Gastrocnemius medialis (tissue), 4 donors: ENCODE measurements at regions not wholly inside any gene's neighbourhood (a gene's known extent, or its start where the extent isn't known, plus 50 kb on each side); places are given as distances from the start of the nearest gene placed in this dataset.

Experiments used
- POLR2A ChIP-seq, 2 donors: fragments of 450-650 bp; IDR thresholded peaks; one replicate each; pipeline ENCODE4 v1.6.1; 2017; ENCODE audit warnings: antibody characterized with exemption in 2 of 2, mild to moderate bottlenecking in 2 of 2, moderate library complexity in 2 of 2
- TF ChIP-seq, protein P1 (sequence below), 5 experiments: fragments of 450-650 bp in 3 of 5; fragments of 200-600 bp in 2 of 5; sonication (generic) in 2 of 5; IDR thresholded peaks in 4 of 5; conservative IDR thresholded peaks in 1 of 5; 1 replicate in 4 of 5; 2 replicates in 1 of 5; pipeline ENCODE4 v1.5.1; 2016 to 2019; ENCODE audit warnings: antibody characterized with exemption in 5 of 5, mild to moderate bottlenecking in 3 of 5, moderate library complexity in 3 of 5

DNA sequence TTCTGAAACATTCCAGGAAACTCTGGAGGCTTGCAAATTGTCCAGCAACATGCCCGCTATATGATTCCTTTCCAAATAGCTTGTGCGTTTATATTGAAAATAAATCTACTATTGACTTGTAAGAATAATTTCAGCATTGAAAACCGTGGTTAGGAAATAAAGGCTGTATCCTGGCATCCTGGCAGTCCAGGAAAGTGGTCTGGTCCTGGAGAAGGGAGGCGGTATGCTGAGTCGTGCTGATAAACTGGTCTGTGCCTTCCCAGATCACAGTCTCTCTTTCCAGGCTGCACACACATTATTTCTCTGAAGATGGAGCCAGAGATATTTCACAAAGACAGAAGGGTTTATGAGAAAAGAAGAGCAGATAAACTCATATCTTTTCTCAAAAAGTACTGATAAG, 350.1 kb upstream of the COBL start:
- TF ChIP-seq, protein P1, sequence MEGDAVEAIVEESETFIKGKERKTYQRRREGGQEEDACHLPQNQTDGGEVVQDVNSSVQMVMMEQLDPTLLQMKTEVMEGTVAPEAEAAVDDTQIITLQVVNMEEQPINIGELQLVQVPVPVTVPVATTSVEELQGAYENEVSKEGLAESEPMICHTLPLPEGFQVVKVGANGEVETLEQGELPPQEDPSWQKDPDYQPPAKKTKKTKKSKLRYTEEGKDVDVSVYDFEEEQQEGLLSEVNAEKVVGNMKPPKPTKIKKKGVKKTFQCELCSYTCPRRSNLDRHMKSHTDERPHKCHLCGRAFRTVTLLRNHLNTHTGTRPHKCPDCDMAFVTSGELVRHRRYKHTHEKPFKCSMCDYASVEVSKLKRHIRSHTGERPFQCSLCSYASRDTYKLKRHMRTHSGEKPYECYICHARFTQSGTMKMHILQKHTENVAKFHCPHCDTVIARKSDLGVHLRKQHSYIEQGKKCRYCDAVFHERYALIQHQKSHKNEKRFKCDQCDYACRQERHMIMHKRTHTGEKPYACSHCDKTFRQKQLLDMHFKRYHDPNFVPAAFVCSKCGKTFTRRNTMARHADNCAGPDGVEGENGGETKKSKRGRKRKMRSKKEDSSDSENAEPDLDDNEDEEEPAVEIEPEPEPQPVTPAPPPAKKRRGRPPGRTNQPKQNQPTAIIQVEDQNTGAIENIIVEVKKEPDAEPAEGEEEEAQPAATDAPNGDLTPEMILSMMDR (IDR thresholded peaks at IDR 0.05 in 4 of 5, conservative IDR thresholded peaks at IDR 0.05 in 1 of 5), result no peak
- TF ChIP-seq POLR2A (IDR thresholded peaks at IDR 0.05), result no peak
